ENCODE measurements at regions not wholly inside any gene's neighbourhood (a gene's known extent, or its start where the extent isn't known, plus 50 kb on each side); places are given as distances from the start of the nearest gene placed in this dataset.

DNA sequence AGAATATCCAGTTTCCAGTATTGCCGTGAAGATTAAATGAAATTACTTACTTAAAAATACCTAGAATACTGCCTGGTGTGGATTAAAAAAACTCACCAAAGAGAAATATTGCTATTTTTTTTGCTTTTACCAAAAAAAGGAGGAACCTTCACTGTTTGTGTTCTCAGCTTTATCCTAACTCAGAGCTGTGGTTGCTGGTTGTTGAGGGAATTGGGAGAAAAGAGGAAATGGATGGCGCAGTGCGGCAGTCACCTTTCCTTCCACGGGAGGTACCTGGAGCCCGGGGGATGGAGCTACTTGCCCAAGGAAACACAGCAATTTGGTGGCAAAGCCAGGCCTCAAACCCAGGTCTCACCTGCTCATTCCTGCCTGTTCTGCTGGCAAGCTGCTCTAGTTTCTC, 270.3 kb downstream of the RPLP1 start:
- Histone ChIP-seq H3K27me3 (ENCODE audit: insufficient read depth) (peaks cover 6% of the 10 kb centered on the region; the same call in 1 of the 2 replicates), H4K20me1 (ENCODE audit: insufficient read depth) (no peaks in the 10 kb centered on the region), H3K27ac (ENCODE audit: low read depth in 2 of 2, low read length in 1 of 2) (no peak overlapping the region), H3K4me1 (ENCODE audit: control insufficient read depth in 1 of 2, insufficient read depth in 2 of 2, low read depth in 1 of 2, low read length in 1 of 2) (peaks cover 0 to 5% of the 10 kb centered on the region in 2 experiments; a peak in 1 of 4 replicates), H3K36me3 (replicated peaks in 1 of 2; ENCODE audit: control insufficient read depth in 1 of 2, insufficient read depth in 2 of 2, low read length in 1 of 2) (no peaks in the 10 kb centered on the region), H2AFZ (ENCODE audit: low read depth) (no peak overlapping the region), H3K9me3 (no peaks in the 10 kb centered on the region), H3K4me3 (ENCODE audit: low read depth in 2 of 2, low read length in 1 of 2) (no peak overlapping the region), H3F3A (replicated peaks; ENCODE audit: insufficient read depth) (no peaks in the 10 kb centered on the region), H3K9ac (no peak overlapping the region), H3K4me2 (no peak overlapping the region), H3K79me2 (ENCODE audit: insufficient read depth) (no peaks in the 10 kb centered on the region), H3K9me2 (no peaks in the 10 kb centered on the region)
- WGBS (ENCODE audit: low lambda C conversion rate): 95% methylated on average over 5 of the region's 5 CpGs
- TF ChIP-seq, protein P1, sequence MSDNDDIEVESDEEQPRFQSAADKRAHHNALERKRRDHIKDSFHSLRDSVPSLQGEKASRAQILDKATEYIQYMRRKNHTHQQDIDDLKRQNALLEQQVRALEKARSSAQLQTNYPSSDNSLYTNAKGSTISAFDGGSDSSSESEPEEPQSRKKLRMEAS (IDR thresholded peaks at IDR 0.05; ENCODE audit: low read depth): no peak
- TF ChIP-seq POLR2AphosphoS5 (IDR thresholded peaks at IDR 0.05; ENCODE audit: low read depth, low read length) (no peak), FOSL2 (IDR thresholded peaks at IDR 0.05; ENCODE audit: borderline replicate concordance, low read depth) (no peak), JUND (IDR thresholded peaks at IDR 0.05) (no peak), FOXM1 (IDR thresholded peaks at IDR 0.05; ENCODE audit: low read depth) (no peak), CHD2 (IDR thresholded peaks at IDR 0.05; ENCODE audit: low read length, partially characterized antibody) (no peak), MXI1 (IDR thresholded peaks at IDR 0.05; ENCODE audit: low read depth, low read length) (no peak)
- TF ChIP-seq, protein P2, sequence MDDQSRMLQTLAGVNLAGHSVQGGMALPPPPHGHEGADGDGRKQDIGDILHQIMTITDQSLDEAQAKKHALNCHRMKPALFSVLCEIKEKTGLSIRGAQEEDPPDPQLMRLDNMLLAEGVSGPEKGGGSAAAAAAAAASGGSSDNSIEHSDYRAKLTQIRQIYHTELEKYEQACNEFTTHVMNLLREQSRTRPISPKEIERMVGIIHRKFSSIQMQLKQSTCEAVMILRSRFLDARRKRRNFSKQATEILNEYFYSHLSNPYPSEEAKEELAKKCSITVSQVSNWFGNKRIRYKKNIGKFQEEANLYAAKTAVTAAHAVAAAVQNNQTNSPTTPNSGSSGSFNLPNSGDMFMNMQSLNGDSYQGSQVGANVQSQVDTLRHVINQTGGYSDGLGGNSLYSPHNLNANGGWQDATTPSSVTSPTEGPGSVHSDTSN (IDR thresholded peaks at IDR 0.05): no peak
- TF ChIP-seq, protein P3, sequence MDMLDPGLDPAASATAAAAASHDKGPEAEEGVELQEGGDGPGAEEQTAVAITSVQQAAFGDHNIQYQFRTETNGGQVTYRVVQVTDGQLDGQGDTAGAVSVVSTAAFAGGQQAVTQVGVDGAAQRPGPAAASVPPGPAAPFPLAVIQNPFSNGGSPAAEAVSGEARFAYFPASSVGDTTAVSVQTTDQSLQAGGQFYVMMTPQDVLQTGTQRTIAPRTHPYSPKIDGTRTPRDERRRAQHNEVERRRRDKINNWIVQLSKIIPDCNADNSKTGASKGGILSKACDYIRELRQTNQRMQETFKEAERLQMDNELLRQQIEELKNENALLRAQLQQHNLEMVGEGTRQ (IDR thresholded peaks at IDR 0.05; ENCODE audit: borderline replicate concordance, low read depth, low read length): no peak
- TF ChIP-seq, protein P4, sequence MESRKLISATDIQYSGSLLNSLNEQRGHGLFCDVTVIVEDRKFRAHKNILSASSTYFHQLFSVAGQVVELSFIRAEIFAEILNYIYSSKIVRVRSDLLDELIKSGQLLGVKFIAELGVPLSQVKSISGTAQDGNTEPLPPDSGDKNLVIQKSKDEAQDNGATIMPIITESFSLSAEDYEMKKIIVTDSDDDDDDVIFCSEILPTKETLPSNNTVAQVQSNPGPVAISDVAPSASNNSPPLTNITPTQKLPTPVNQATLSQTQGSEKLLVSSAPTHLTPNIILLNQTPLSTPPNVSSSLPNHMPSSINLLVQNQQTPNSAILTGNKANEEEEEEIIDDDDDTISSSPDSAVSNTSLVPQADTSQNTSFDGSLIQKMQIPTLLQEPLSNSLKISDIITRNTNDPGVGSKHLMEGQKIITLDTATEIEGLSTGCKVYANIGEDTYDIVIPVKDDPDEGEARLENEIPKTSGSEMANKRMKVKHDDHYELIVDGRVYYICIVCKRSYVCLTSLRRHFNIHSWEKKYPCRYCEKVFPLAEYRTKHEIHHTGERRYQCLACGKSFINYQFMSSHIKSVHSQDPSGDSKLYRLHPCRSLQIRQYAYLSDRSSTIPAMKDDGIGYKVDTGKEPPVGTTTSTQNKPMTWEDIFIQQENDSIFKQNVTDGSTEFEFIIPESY (IDR thresholded peaks at IDR 0.05; ENCODE audit: borderline replicate concordance, low read depth): no peak
- ChIA-PET CTCF (interaction anchor here (0.7 to 2.1 kb wide), 10 partner anchors 8 to 368 kb away, joined by 3 to 6 read pairs (median 4); no protein-coding TSS in a partner anchor), POLR2A (no interaction called here)
- DNase-seq: no peak

DNA sequence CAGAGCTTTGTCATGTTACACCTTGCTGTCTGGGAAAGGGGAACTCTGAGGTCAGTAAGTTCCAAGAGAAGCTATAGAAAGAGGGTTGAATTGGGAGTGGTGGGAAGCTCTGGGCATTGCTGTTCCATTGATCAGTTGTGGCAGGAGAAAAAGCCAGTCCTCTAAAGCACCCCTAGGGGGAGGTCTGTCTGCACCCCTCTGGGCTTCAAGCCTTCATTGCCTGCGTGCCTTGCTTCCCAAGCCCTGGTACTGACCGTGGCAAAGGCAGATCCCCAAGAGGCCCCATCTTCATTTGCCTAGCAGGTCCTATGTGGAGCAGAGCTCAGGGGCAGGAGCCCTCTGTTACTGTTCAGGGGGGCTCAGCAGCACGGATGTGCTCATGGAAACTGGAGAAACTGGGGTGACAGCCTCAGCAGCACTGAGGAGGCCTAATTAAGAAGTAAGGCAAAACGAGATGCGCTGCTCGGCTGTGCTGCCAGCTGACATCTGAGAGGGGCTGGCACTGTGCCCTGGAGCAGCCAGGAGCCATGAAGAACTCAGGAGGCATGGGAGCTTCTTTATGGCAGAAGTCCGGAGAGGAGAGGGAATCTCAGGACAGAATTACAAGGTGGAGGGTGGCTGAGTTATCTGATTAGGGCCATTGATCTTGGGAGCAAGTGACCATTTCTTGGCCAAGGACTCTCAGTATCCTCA, 270.9 kb downstream of the RPLP1 start:
- Histone ChIP-seq H3K4me2 (no peak overlapping the region), H4K20me1 (ENCODE audit: insufficient read depth) (no peaks in the 10 kb centered on the region), H3K4me3 (ENCODE audit: low read depth in 2 of 2, low read length in 1 of 2) (no peak overlapping the region), H3F3A (replicated peaks; ENCODE audit: insufficient read depth) (no peaks in the 10 kb centered on the region), H3K27me3 (ENCODE audit: insufficient read depth) (peaks cover 6% of the 10 kb centered on the region; the same call in 1 of the 2 replicates), H2AFZ (ENCODE audit: low read depth) (no peak overlapping the region), H3K27ac (ENCODE audit: low read depth in 2 of 2, low read length in 1 of 2) (no peak overlapping the region), H3K9me3 (no peaks in the 10 kb centered on the region), H3K9ac (no peak overlapping the region), H3K79me2 (ENCODE audit: insufficient read depth) (no peaks in the 10 kb centered on the region), H3K36me3 (replicated peaks in 1 of 2; ENCODE audit: control insufficient read depth in 1 of 2, insufficient read depth in 2 of 2, low read length in 1 of 2) (no peaks in the 10 kb centered on the region), H3K9me2 (no peaks in the 10 kb centered on the region), H3K4me1 (ENCODE audit: control insufficient read depth in 1 of 2, insufficient read depth in 2 of 2, low read depth in 1 of 2, low read length in 1 of 2) (peaks cover 0 to 5% of the 10 kb centered on the region in 2 experiments; a peak in 1 of 4 replicates)
- ChIA-PET CTCF (interaction anchor here (0.7 to 2.4 kb wide), 13 partner anchors 9 to 367 kb away, joined by 3 to 9 read pairs (median 4); no protein-coding TSS in a partner anchor), POLR2A (no interaction called here)
- peak; percentile 49 for DNase-seq
- WGBS (ENCODE audit: low lambda C conversion rate): 61% methylated on average over 7 of the region's 7 CpGs
- TF ChIP-seq, protein P5, sequence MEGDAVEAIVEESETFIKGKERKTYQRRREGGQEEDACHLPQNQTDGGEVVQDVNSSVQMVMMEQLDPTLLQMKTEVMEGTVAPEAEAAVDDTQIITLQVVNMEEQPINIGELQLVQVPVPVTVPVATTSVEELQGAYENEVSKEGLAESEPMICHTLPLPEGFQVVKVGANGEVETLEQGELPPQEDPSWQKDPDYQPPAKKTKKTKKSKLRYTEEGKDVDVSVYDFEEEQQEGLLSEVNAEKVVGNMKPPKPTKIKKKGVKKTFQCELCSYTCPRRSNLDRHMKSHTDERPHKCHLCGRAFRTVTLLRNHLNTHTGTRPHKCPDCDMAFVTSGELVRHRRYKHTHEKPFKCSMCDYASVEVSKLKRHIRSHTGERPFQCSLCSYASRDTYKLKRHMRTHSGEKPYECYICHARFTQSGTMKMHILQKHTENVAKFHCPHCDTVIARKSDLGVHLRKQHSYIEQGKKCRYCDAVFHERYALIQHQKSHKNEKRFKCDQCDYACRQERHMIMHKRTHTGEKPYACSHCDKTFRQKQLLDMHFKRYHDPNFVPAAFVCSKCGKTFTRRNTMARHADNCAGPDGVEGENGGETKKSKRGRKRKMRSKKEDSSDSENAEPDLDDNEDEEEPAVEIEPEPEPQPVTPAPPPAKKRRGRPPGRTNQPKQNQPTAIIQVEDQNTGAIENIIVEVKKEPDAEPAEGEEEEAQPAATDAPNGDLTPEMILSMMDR (IDR thresholded peaks at IDR 0.05): peak; percentile 26
- TF ChIP-seq EZH2phosphoT487 (IDR thresholded peaks at IDR 0.05; ENCODE audit: borderline replicate concordance, low read depth): no peak
- TF ChIP-seq GABPA (IDR thresholded peaks at IDR 0.05; ENCODE audit: low read depth): no peak
- no peak for TF ChIP-seq FOSL2 (IDR thresholded peaks at IDR 0.05; ENCODE audit: borderline replicate concordance, low read depth)
- TF ChIP-seq, protein P4 (IDR thresholded peaks at IDR 0.05; ENCODE audit: borderline replicate concordance, low read depth): no peak
- peak; percentile 40; the same call in 1 of the 2 replicates for TF ChIP-seq RAD21 (IDR thresholded peaks at IDR 0.05; ENCODE audit: low read length)
- TF ChIP-seq RCOR1 (IDR thresholded peaks at IDR 0.05; ENCODE audit: low read length): no peak
- TF ChIP-seq, protein P2 (IDR thresholded peaks at IDR 0.05): no peak
- TF ChIP-seq FOXM1 (IDR thresholded peaks at IDR 0.05; ENCODE audit: low read depth): no peak

Measured in SK-N-SH (cell line).